ENCODE measurements at regions not wholly inside any gene's neighbourhood (a gene's known extent, or its start where the extent isn't known, plus 50 kb on each side); places are given as distances from the start of the nearest gene placed in this dataset.

GRCh38 chr11:101254037-101254436, 124.4 kb upstream of the PGR start:
- TF ChIP-seq EZH2 (IDR thresholded peaks at IDR 0.05; ENCODE audit: insufficient read depth, poor library complexity, severe bottlenecking) (no peak), EZH2phosphoT487 (IDR thresholded peaks at IDR 0.05; ENCODE audit: insufficient read depth, low read depth) (no peak)
